Fibroblast of lung (primary cell): ENCODE measurements at regions not wholly inside any gene's neighbourhood (a gene's known extent, or its start where the extent isn't known, plus 50 kb on each side); places are given as distances from the start of the nearest gene placed in this dataset.

Source experiments
- DNase-seq, 2 donors: peaks; one replicate each; pipeline versions ENCODE4 v3.0.0 to v3.0.0-alpha.2; 2010; ENCODE audit warnings: low read depth in 2 of 2
- H2AFZ ChIP-seq: 2 replicates; pipeline ENCODE4 v1.5.1; 2012; ENCODE audit warnings: low read length, control low read depth, inconsistent platforms
- H3K27ac ChIP-seq: 2 replicates; pipeline ENCODE4 v1.5.1; 2011; ENCODE audit warnings: low read length, control low read depth; ENCODE audit not compliant: insufficient read depth
- H3K27me3 ChIP-seq: 2 replicates; pipeline ENCODE4 v1.5.1; 2011; ENCODE audit warnings: mild to moderate bottlenecking, low read length; ENCODE audit not compliant: control insufficient read depth, insufficient read depth
- H3K36me3 ChIP-seq: 2 replicates; pipeline ENCODE4 v1.5.1; 2011; ENCODE audit warnings: low read length; ENCODE audit not compliant: control insufficient read depth, insufficient read depth
- H3K4me1 ChIP-seq: 2 replicates; pipeline ENCODE4 v1.5.1; 2011; ENCODE audit warnings: low read length; ENCODE audit not compliant: control insufficient read depth, insufficient read depth; ENCODE audit errors: extremely low read depth
- H3K4me2 ChIP-seq: 2 replicates; pipeline ENCODE4 v1.5.1; 2011; ENCODE audit warnings: low read length, control low read depth; ENCODE audit not compliant: insufficient read depth; ENCODE audit errors: extremely low read depth
- H3K4me3 ChIP-seq, 4 experiments: fragments of 200-600 bp in 1 of 4; sonication (generic) in 1 of 4; replicated peaks in 1 of 4; 2 replicates each; pipeline ENCODE4 v1.5.1; 2011 to 2016; ENCODE audit warnings: low read length in 4 of 4, low read depth in 3 of 4, mild to moderate bottlenecking in 3 of 4, control low read depth in 2 of 4, inconsistent platforms in 1 of 4, mixed read lengths in 1 of 4; ENCODE audit not compliant: insufficient read depth in 1 of 4; ENCODE audit errors: control extremely low read depth in 1 of 4
- H3K79me2 ChIP-seq: 2 replicates; pipeline ENCODE4 v1.5.1; 2012; ENCODE audit warnings: mild to moderate bottlenecking, low read length, inconsistent platforms; ENCODE audit not compliant: control insufficient read depth, insufficient read depth
- H3K9ac ChIP-seq: 2 replicates; pipeline ENCODE4 v1.5.1; 2011; ENCODE audit warnings: mild to moderate bottlenecking, low read length, control low read depth; ENCODE audit not compliant: insufficient read depth
- H3K9me3 ChIP-seq: 2 replicates; pipeline ENCODE4 v1.5.1; 2012; ENCODE audit warnings: low read depth, low read length; ENCODE audit not compliant: control insufficient read depth, insufficient read depth
- H4K20me1 ChIP-seq: 2 replicates; pipeline ENCODE4 v1.5.1; 2011; ENCODE audit warnings: low read length; ENCODE audit not compliant: control insufficient read depth, insufficient read depth; ENCODE audit errors: extremely low read depth
- EZH2 ChIP-seq: IDR thresholded peaks from 2 replicates; pipeline ENCODE4 v1.5.1; 2012; ENCODE audit warnings: low read length, control low read depth, mild to moderate bottlenecking; ENCODE audit errors: missing control alignments
- TF ChIP-seq, protein P1 (sequence below), 2 donors: IDR thresholded peaks in 1 of 2; conservative IDR thresholded peaks in 1 of 2; 1 replicate in 1 of 2; 2 replicates in 1 of 2; pipeline ENCODE4 v1.5.1; 2011 to 2012; ENCODE audit warnings: low read length in 2 of 2, control low read depth in 1 of 2, inconsistent platforms in 1 of 2, low read depth in 1 of 2, mild to moderate bottlenecking in 1 of 2

DNA sequence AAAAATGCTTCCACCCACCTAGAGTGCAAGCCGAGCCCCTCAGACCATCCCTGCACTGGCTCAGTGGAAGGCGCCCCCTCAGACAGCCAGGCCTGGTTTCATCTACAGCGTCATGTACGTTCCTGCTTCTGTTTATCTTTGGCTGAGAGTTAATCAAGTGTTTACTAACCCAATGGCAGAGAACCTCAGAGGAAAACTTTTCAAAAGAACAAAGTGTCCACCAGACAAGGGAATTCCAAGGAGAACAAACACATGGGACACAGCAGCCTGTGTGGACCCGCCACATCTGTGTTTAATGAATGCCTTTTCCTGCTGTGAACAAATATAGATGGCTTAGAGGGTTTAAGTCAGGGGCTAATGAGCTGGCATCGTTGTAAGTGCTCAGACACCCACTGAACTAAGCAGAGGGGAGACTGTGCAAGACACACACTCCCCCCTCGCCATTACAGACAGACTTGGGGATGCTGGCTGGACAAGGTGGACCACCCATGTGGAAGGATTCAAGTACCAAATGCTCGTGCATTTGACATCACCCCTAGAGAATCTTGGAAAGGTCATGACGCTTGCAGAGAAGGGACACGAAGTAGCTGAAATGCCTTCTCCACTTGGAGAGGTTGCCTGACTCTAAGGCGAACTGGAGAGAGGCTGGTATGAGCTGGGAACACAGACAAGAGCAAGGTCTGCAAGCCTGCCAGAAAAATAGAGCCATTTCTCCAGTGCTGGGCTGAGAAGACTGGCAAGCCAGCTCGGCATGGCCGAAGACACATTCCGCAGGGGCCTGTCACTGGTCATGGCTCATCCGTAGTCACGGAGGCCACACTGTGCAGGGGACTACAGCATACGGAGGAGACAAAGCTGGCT is 53.5 kb upstream of the NXT1 start:
- DNase-seq, result no peak
- Histone ChIP-seq H3K4me2 (no peak overlapping the region), H4K20me1 (no peaks in the 10 kb centered on the region), H3K27me3 (no peaks in the 10 kb centered on the region), H3K4me3 (no peak overlapping the region), H3K9ac (no peak overlapping the region), H3K9me3 (no peaks in the 10 kb centered on the region), H3K27ac (no peak overlapping the region), H3K79me2 (no peaks in the 10 kb centered on the region), H3K4me1 (no peaks in the 10 kb centered on the region), H3K36me3 (no peaks in the 10 kb centered on the region), H2AFZ (no peak overlapping the region)
- TF ChIP-seq EZH2, result no peak
- TF ChIP-seq, protein P1, sequence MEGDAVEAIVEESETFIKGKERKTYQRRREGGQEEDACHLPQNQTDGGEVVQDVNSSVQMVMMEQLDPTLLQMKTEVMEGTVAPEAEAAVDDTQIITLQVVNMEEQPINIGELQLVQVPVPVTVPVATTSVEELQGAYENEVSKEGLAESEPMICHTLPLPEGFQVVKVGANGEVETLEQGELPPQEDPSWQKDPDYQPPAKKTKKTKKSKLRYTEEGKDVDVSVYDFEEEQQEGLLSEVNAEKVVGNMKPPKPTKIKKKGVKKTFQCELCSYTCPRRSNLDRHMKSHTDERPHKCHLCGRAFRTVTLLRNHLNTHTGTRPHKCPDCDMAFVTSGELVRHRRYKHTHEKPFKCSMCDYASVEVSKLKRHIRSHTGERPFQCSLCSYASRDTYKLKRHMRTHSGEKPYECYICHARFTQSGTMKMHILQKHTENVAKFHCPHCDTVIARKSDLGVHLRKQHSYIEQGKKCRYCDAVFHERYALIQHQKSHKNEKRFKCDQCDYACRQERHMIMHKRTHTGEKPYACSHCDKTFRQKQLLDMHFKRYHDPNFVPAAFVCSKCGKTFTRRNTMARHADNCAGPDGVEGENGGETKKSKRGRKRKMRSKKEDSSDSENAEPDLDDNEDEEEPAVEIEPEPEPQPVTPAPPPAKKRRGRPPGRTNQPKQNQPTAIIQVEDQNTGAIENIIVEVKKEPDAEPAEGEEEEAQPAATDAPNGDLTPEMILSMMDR (conservative IDR thresholded peaks at IDR 0.05 in 1 of 2, IDR thresholded peaks at IDR 0.05 in 1 of 2; ENCODE audit: low read depth in 1 of 2, low read length in 2 of 2), result no peak

DNA sequence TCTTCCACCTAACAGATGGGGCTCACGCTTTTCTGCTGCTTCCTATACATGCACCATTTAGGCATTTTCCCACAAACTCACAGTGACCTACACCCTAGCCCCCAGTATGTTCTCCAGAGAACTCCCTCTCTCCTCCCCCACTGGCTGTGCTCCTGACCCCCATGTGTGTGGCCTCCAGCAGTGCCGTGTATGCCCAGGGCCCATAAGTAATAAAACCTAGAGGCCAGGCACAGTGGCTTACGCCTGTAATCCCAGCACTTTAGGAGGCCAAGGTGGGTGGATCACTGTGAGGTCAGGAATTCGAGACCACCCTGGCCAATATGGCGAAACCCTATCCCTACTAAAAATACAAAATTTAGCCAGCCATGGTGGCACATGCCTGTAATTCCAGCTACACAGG is 54.7 kb upstream of the NXT1 start:
- Histone ChIP-seq H3K4me1 (no peaks in the 10 kb centered on the region), H3K36me3 (no peaks in the 10 kb centered on the region), H3K4me2 (no peak overlapping the region), H4K20me1 (no peaks in the 10 kb centered on the region), H3K27me3 (no peaks in the 10 kb centered on the region), H3K9ac (no peak overlapping the region), H3K27ac (no peak overlapping the region), H3K9me3 (no peaks in the 10 kb centered on the region), H3K4me3 (no peak overlapping the region), H2AFZ (no peak overlapping the region), H3K79me2 (no peaks in the 10 kb centered on the region)
- no peak for DNase-seq
- TF ChIP-seq, protein P1 (conservative IDR thresholded peaks at IDR 0.05 in 1 of 2, IDR thresholded peaks at IDR 0.05 in 1 of 2; ENCODE audit: low read depth in 1 of 2, low read length in 2 of 2), result no peak
- TF ChIP-seq EZH2, result no peak

DNA sequence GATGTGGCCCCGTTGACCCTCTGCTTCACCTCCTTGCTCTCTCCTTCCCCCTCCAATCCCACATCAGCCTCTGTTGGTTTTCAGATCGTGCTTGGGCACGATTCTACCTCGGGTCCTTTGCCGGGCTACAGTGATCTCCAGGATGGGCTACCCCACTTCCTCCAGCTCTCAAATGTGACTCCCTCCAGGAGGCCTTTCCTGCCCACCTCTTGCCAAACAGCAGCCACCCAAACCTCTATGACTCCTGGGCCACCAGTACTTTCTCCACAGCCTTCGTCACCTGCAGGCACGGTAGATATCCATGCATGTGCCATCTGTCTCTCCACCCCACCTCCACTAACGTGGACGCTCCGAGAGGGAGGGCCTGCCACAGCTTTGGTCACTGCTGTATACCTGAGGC is 55.9 kb upstream of the NXT1 start:
- Histone ChIP-seq H2AFZ (no peak overlapping the region), H3K9me3 (no peaks in the 10 kb centered on the region), H3K4me3 (no peak overlapping the region), H3K27ac (no peak overlapping the region), H3K79me2 (no peaks in the 10 kb centered on the region), H4K20me1 (no peaks in the 10 kb centered on the region), H3K27me3 (no peaks in the 10 kb centered on the region), H3K9ac (no peak overlapping the region), H3K36me3 (no peaks in the 10 kb centered on the region), H3K4me1 (no peaks in the 10 kb centered on the region), H3K4me2 (no peak overlapping the region)
- DNase-seq, result no peak
- no peak for TF ChIP-seq EZH2
- TF ChIP-seq, protein P1 (conservative IDR thresholded peaks at IDR 0.05 in 1 of 2, IDR thresholded peaks at IDR 0.05 in 1 of 2; ENCODE audit: low read depth in 1 of 2, low read length in 2 of 2), result no peak
